Upper lobe of right lung (tissue), 1 donor: ENCODE measurements at regions not wholly inside any gene's neighbourhood (a gene's known extent, or its start where the extent isn't known, plus 50 kb on each side); places are given as distances from the start of the nearest gene placed in this dataset.

Experiments
- ATAC-seq: fragments of 200-7000 bp; cut with Tn5 transposase; one replicate; pipeline ENCODE4 v1.9.1; 2020; ENCODE audit warnings: mild to moderate bottlenecking, moderate library complexity
- DNase-seq: peaks from one replicate; pipeline ENCODE4 v3.0.0-alpha.2; 2020
- H3K27ac ChIP-seq: fragments of 200-600 bp; one replicate; pipeline ENCODE4 v1.8.0; 2022
- H3K27me3 ChIP-seq: fragments of 200-600 bp; one replicate; pipeline ENCODE4 v1.8.0; 2022; ENCODE audit warnings: mild to moderate bottlenecking
- H3K36me3 ChIP-seq: fragments of 200-600 bp; one replicate; pipeline ENCODE4 v1.8.0; 2022
- H3K4me1 ChIP-seq: fragments of 200-600 bp; one replicate; pipeline ENCODE4 v1.8.0; 2022
- H3K4me3 ChIP-seq: fragments of 200-600 bp; one replicate; pipeline ENCODE4 v1.8.0; 2022; ENCODE audit warnings: mild to moderate bottlenecking
- H3K9me3 ChIP-seq: fragments of 200-600 bp; one replicate; pipeline ENCODE4 v1.8.0; 2022
- CTCF ChIP-seq: fragments of 200-600 bp; IDR thresholded peaks from one replicate; pipeline ENCODE4 v1.8.0; 2022; ENCODE audit warnings: antibody characterized with exemption
- intact Hi-C: fragments of 100-400 bp; cut with DNase I; formaldehyde crosslinking; loops from one replicate; pipeline ENCODE4 v1.11.0; 2022
- donor health status: DM: no; HTN: yes; CAD: no; lungs with severe emphysema.

DNA sequence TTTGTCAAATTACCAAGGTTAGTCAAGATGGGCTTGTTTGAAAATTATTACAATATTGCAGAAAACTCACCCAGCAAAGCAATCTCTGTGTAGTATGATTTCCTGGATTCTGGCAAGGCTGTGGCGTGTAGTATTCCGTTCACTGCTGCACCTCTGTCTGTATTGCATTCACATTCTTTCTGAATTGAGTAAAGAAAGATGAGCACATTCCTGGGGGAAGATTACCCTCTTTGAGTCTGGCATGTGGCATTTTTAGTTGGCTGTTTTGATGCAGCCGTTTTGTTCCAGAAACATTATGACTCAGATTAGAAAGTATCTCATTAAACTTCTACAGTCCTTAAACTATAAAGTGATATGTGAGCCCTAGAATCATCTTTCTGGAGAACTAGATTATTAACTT lies 197.7 kb downstream of the TENT4A start:
- Histone ChIP-seq H3K36me3 (no peaks in the 10 kb centered on the region), H3K9me3 (no peaks in the 10 kb centered on the region), H3K27me3 (peaks cover 4% of the 10 kb centered on the region), H3K4me3 (no peak overlapping the region), H3K4me1 (no peaks in the 10 kb centered on the region), H3K27ac (no peak overlapping the region)
- TF ChIP-seq CTCF: no peak
- no peak for DNase-seq
- no peak for ATAC-seq
- intact Hi-C loops: no loop called here

DNA sequence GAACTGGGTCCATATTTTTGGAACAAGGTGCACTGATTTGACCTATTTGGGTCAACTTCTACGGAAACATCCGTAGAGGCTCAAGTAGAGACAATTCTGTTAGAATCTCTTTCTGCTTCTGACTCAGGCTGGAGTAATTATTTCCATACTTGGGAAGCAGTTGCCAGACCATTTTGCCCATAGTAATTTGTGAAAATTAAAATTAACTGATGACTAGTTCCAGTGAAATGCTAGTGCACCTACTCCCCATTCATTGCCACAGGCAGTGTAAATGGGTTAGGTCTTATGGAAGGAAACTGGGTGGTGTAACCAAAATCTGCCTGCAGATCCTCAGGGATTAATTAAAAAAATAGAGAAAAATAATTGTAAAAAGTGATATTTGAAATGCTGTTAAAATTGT lies 201.1 kb downstream of the TENT4A start:
- no peak for TF ChIP-seq CTCF
- Histone ChIP-seq H3K9me3 (no peaks in the 10 kb centered on the region), H3K27me3 (no peaks in the 10 kb centered on the region), H3K4me1 (no peaks in the 10 kb centered on the region), H3K36me3 (no peaks in the 10 kb centered on the region), H3K27ac (no peak overlapping the region), H3K4me3 (no peak overlapping the region)
- no peak for ATAC-seq
- intact Hi-C loops: no loop called here
- DNase-seq: no peak

DNA sequence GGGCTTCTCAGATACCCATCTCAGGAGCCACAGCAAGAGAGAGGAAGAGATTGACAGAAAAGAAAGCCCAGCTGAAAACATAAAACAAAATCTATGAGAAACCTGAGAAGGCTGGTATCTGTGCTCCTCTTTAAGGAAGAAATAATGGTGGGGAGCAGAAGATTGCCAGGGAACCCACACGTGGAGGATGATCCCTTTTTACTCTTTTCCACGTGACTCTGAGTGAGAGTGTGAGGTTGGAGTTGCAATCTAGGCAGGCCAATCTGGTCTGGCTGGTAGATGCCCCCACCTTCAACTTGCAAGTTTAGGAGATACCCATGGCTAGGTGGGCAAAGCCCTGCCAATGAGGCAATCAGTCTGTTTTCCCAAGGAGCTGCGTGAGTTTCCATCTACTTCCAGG lies 202.3 kb downstream of the TENT4A start:
- no peak for ATAC-seq
- H3K27me3 ChIP-seq: no peaks in the 10 kb centered on the region
- H3K36me3 ChIP-seq: no peaks in the 10 kb centered on the region
- no peaks in the 10 kb centered on the region for H3K9me3 ChIP-seq
- H3K4me1 ChIP-seq: no peaks in the 10 kb centered on the region
- no peak overlapping the region for H3K4me3 ChIP-seq
- no peak for TF ChIP-seq CTCF
- no peak overlapping the region for H3K27ac ChIP-seq
- intact Hi-C loops: no loop called here
- no peak for DNase-seq

DNA sequence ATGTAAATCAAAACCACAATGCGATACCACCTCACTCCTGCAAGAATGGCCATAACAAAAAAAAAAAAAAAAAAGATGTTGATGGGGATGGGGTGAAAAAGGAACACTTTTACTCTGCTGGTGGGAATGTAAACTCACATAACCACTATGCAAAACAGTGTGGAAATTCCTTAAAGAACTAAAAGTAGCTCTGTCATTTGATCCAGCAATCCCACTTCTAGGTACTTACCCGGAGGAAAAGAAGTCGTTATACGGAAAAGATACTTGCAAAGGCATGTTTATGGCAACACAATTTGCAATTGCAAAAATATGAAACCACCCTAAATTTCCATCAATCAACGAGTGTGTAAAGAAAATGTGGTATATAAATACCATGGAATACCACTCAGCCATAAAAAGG lies 205.0 kb downstream of the TENT4A start:
- TF ChIP-seq CTCF: no peak
- no peak for DNase-seq
- Histone ChIP-seq H3K36me3 (no peaks in the 10 kb centered on the region), H3K4me1 (no peaks in the 10 kb centered on the region), H3K9me3 (no peaks in the 10 kb centered on the region), H3K4me3 (no peak overlapping the region), H3K27ac (no peak overlapping the region), H3K27me3 (no peaks in the 10 kb centered on the region)
- ATAC-seq: no peak
- intact Hi-C loops: no loop called here

- no peak for ATAC-seq
- TF ChIP-seq CTCF: no peak
Measured at GRCh38 chr5:6920628-6921256, 207.5 kb downstream of the TENT4A start.

DNA sequence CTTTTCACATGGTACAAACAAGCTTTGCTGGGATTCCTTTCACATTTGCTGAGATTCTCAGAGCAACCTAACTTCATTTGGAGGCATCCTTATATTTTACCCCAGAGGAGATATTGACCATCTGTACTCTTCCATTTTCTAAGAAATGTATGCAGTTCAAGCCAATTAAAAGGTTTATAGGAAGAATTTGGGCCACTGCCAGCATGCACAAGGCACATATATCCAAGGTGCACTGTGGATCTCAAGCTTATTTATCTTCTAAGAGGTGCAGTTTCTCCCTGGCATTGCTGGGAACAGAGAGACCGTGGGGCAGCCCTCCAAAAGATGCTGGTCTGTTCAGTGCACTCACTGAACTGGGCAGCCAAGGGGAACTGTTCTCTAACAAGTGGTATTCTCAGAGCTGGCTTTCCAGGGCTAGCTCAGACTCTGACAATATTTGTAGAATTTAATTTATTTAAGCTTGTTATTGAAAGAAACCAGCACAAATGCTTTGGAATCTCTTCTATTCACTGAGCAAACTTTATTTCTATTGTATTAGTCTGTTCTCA lies 213.3 kb downstream of the TENT4A start:
- Histone ChIP-seq H3K27me3 (no peaks in the 10 kb centered on the region), H3K27ac (no peak overlapping the region), H3K4me3 (no peak overlapping the region), H3K36me3 (no peaks in the 10 kb centered on the region), H3K4me1 (no peaks in the 10 kb centered on the region), H3K9me3 (no peaks in the 10 kb centered on the region)
- no peak for TF ChIP-seq CTCF
- DNase-seq (no peak), ATAC-seq (no peak)
- intact Hi-C loops: no loop called here

More at GRCh38 chr5:6920628-6921256, 207.5 kb downstream of the TENT4A start:
- no peaks in the 10 kb centered on the region for H3K36me3 ChIP-seq
- intact Hi-C loops: no loop called here
- no peak overlapping the region for H3K4me3 ChIP-seq
- H3K9me3 ChIP-seq: no peaks in the 10 kb centered on the region
- H3K4me1 ChIP-seq: no peaks in the 10 kb centered on the region
- DNase-seq: no peak
- H3K27me3 ChIP-seq: no peaks in the 10 kb centered on the region
- H3K27ac ChIP-seq: no peak overlapping the region
